GOT3 (cell line): ENCODE measurements at regions not wholly inside any gene's neighbourhood (a gene's known extent, or its start where the extent isn't known, plus 50 kb on each side); places are given as distances from the start of the nearest gene placed in this dataset.

Experiments
- DNase-seq: peaks from one replicate; lab custom pipeline; 2025; ENCODE audit warnings: mixed read lengths; lab: John Stamatoyannopoulos, UW

DNA sequence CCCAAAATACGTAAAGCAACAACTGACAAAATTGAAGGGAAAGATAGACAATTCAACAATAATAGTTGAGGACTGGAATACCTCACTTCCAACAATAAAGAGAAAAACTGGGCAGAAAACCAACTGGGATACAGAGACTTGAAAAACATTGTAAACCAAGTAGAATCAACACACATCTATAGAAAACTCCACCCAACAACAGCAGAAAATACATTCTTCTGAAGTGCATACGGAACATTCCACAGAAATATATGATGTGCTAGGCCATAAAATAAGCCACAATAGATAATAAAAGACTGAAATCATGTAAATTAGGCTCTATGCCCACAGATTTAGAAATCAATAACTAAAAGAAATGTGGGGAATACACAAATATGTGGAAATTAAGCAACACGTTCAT, 98.4 kb upstream of the THBS1 start:
- no peak for DNase-seq

DNA sequence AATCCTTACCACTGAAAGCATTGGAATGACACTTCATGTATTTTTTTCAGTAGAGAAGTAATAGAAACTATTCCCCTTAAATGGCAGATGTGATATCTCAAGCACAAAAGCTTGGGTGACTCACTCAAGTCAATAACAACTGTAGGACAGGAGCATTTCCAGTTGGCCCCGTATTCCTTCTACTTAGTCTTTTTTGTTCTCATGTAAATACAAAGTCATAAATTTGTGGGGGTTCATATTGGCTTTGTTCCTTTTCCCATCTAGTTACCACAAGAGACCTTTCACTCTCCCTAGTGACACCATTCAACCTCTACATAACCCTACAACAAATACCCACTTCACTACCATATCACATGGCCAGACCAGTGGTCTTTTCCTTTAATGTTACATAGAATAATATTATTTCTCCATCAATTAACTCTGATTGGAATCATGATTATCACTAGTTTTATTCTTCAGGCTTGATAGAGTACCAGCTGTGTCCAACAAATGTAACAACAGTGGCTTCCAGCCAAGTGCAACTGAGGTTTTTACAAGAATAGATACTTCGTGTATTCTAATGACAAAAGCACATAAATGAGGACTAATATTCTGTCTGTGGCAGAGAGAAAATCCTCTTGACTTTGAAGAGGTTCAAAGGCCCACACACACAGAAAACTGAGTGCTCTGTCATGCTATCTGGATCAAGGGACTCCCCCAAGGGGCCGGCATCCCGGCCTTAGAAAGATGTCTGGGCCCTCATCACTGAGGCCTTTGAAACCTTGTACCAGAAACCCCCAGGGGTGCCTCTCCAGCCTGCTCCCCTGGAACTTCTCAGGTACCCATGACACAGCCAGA, 94.0 kb upstream of the THBS1 start:
- DNase-seq = no peak

DNA sequence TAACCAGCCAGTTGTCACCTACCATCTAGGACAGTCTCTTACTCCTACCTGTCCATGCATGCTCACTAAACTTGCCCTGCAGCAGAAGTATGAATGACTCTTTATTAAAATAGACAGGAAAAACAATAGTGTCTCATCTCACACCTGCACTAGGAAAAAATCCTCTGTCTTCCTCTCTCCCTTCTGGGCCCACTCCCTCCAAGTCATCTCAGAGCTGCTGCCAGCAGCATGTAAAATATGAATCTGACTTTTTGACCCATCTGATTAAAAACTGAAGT, 93.5 kb upstream of the THBS1 start:
- no peak for DNase-seq

DNA sequence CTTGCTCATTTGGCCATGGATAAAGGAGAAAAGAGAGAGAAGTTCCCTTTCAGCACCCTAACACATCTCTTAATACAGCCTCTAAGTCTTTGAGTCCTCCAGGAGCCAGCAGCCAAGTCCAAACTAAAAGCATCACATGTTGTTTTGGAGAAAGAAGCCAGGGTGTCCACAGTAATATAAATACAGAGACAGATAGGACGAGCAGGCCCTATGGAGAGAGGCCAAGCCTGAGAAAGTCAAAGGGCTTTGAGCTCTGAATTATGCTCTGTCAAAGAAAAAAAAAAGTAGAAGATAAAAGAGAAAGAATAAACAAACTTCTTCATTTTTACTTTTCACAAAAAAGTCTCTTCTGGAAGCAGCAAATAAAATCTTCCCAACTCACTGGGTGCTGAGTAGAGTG, 92.4 kb upstream of the THBS1 start:
- no peak for DNase-seq

DNA sequence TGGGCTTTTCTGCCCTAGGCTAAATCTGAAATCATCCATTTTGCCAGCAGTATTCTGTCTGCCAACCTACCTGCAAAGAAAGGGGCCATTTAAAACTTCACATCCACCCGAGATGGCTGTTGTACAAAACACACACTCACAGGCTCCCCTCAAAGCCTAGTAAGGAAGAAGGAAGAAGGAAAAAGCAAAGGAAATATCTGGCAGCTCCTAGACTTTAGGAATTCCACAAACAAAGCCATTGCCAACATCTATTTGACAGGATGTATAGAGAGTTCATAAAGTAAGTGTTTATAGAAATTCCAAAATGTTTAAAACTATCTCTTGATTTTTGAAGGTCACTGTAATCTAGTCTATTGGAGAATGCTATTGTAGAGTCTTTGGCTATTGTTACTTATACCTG, 91.9 kb upstream of the THBS1 start:
- no peak for DNase-seq

DNA sequence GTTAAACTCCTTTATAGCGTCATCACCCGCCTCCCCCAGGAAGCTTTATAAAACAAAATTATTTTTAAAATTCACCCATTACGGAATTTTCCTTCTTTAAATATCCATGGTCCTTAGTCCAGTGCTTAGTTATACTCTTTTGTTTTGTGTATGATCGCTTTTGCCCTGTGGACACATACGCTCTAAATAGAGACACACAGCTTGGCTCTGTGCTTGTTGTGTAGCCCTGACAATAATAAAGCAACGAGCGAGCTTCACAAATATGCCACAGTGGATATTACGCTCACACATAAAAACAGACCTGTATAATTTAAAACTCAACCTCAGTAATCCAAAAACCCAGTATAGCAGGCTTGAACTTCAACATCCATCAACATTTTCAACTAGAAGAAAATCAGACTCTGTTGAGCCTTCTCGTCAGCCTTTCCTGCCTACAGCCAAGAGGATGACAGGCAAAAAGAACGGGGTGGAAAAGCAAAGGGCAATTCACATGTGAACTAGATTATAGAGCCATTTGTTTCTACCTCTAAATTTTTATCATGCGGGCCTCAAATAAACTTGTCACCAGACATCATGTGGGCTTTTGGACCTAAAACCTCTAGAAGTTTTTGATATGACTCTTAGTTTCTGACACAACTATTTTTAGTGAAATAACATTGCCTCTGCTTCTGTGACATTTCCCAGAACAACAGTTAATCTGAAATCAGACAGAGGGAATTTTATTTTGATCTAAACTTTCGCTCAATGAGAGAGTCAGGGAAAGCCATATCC, 89.6 kb upstream of the THBS1 start:
- DNase-seq = no peak

DNA sequence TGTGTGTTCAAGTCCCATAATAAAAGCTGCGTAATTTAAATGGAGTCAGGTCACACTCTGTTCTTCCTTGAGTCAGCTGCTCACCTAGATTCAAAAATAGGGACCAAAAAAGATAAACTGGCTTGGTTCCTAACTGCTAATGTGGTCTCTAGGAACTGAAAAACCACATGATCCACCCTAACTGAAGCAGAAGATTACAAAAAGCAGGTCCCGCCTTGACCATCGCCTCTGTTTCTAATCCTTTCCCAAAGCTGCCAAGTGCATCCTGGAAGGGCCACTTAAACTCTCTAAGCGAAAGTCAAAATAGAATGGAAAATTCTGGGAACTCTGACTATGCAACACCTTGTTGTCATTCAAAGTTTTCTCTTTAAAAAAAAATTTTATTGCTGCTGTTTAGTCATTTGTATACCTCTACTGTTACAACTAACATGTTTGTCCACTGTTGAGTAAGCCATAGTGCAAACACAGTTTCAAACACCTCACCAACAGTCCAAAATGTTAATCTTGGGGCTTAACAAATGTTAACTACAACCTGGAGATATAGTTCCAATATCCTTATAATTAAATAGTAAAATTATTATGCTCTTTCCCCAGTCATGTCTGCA, 88.9 kb upstream of the THBS1 start:
- DNase-seq = no peak

DNA sequence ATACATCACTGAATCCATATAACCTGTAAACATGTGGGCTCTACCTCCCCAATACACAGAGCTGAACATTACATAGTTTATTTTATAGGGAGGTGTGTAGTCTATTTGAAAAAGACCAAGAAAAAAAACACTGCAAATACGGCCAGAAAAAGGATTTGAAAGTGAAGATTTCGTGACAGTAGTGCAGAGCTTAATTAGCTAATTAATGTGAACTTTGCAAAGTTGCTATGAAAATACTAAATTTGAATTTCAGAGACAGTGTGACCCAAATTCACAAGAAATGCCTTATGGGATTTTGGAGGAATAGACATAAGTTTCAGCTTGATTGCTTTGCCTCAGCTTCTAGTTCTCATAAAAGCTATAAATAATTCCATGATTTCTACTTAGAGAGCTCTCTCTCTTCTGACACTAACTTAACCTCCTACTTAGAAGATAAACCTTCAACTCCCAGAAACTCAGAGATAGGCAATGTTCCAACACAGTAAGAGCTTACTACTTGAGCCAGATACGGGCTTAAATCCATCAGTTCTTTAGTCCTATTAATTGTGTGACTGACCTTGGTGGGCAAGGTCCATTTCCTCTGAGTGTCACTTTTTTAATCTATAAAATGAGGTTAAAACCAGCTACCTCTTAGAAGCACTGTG, 87.3 kb upstream of the THBS1 start:
- DNase-seq = no peak

DNA sequence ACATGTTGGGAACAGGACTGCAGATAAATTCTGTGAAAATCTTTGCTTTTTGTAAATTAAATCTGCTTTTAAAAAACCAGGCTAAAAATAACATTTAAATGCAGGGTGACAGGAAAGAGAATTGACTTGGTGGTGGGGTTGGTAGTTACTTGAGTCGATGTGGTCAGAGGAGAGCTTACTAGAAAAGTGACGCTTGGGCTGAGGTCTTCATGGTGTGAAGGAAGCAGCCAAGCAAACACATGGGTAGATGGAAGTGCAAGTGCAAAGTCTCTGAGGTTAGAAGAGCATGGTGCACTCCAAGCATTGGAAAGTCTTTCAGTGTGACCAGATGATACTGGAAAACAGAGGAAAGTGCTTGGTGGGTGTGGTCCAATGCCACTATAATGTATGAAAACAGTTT, 86.4 kb upstream of the THBS1 start:
- no peak for DNase-seq

DNA sequence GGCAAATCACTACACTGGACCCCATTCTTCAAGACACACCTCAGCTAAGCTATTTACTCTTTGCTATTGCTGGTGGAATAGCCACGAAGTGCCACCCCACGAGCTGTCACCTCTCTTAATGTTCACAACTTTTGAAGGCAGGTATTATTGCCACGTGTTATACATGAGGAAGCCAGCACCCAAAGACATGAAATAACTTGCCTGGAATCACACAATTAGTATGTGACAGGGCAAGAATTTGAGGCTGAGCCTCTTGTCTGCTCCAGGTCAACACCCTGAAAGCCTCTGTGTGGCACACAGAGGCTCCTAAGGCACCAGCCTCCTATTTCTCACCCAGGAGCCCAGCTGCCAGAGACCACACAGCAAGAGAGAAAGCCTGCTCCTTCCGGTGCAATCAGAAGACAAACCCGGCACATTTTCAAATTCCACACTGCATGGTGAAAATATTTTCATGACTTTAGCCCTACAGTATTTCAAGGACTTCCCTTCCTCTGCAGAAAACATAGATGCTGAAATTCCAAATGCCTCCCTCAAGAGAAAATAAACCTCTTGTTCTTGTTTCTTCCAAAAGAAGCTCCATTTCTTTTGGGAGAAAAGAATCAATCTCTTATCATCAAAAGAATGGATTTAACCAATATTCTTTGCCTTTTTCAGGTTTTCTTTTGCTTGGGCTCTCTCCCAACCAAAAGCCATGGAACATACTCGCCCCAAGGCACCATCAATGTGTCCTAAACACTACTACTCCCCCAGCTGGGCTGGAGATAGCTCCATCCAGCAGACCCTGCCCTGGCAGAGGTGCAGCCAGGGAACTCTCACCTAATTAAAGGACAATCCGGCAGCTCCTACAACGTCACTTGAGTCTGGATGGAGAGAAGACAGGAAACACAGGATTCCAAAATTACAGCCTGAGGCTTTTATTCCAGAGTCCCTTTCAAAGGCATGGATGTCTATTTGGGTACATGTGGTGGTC, 84.7 kb upstream of the THBS1 start:
- DNase-seq = no peak

DNA sequence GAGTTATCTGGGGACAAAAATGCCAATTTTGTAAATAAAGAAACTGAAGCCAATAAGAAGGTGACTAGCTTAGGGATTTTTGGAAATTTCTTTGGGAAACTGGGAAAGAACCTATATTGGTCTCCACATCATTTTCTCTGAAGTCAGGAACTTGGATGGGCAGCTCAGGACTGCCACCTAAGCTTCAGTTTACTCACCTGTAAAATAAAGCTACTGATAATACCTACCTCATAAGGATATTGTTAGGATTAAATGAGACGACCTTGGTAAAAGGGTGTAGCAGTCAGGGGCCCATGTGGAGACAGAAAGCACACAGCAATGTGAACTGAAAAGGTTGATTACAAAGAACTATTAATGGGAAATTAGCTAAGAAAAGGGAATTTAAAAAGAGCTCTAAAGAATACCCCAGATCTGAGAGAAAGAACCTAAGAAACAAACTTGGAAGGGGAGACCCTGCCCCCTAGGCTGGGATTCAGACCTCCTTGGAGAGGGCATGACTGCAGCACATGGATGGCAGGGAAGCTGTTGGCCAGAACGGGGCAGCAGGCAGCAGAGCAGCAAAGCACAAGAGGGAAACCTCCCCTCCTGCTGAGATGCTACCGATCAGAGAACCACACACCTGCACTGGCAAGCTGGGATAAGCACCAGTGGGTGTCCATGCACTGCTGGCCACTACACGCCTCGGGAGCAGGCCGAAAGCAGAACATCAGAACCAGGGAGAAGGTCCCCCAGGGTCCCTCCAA, 83.7 kb upstream of the THBS1 start:
- no peak for DNase-seq

DNA sequence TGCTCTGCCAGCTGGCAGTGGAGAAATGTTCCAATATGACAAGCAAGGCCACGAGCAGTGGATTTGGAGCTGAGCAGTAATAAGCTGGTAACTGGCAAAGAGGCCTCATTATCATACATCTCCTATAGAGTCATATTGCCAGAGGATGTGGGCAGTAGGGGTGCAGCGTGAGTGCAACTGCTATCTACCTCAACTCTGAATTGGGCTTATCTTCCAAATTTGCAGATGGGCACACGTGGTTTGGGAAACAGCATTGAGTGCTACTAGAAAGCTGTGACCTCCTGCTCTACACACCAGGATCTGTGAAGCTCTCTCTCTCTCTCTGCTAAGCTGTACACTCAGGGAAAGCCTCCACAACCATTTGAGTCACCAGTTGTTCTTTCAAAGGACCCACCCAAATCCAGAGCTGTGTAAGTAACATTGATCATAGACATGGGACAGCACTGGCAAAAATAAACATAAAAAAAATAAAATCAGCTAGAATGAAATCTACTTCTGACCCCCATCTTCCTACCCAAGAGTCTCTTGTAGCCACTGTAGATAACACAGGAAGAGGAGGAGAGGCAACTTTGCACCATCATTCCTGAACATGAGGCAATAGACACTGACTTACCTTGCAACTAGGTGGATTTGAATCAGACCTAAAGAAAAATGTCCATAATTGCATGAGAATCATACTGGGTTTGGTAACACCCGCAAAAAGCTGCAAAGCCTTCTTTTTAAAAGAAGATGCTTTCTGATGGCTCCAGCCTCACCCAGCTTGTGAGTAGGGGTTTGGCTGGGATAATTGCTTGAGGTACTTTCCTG, 82.9 kb upstream of the THBS1 start:
- DNase-seq = no peak

DNA sequence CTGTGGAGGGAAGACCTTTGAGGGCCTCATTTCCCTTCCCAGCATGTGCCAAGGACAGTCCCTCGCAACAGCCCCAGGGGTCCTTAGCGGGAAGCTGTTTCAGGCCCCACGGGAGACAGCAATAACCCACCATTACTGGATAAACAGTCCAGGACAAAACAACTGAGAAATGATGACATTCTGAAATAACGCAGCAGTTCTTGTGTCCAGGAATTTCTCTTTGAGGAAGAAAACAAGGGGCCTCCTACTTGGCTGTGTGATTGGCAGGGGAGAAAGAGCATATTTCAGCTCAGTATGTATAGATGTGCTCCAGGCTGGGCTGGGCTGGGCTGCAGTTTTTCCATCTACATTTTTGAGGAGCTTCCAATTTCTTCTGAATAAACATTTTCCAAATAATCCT, 82.2 kb upstream of the THBS1 start:
- DNase-seq = no peak

DNA sequence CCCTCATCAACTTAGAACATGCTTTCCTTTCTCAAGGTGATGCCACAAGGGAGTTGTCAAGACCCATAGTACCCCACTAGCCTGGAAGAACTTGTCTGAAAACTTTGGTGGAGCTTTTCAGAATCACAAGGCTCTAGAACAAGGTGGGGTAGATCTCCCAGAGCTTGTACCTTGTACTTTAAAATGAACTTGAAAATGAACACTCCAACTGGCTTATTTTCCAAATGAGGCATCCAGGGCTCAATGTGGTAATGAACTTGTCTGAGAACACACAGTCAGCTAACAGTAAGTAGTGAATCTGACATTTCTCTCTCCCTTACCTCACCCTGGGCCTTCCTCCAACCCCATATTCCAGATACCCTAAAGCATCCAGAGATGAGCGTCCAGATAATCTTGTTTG, 81.8 kb upstream of the THBS1 start:
- DNase-seq = no peak

DNA sequence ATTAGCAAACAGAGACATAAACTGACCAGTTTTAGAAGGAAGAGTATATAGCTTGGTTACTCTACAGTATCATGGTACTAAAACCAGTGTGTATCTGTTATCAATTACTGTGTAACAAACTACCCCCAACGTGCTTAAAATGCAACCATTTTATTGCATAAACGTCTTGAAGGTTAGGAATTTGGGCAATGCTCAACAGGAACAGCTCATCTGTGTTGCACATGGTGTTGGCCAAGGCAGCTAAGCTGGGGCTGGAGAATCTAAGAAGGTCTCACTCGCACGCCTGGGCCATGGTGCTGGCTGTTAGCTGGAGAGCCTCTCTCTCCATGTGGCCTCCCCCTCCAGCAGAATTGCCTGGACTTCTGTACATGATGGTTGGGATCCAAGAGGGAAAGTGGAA, 81.2 kb upstream of the THBS1 start:
- DNase-seq = no peak

DNA sequence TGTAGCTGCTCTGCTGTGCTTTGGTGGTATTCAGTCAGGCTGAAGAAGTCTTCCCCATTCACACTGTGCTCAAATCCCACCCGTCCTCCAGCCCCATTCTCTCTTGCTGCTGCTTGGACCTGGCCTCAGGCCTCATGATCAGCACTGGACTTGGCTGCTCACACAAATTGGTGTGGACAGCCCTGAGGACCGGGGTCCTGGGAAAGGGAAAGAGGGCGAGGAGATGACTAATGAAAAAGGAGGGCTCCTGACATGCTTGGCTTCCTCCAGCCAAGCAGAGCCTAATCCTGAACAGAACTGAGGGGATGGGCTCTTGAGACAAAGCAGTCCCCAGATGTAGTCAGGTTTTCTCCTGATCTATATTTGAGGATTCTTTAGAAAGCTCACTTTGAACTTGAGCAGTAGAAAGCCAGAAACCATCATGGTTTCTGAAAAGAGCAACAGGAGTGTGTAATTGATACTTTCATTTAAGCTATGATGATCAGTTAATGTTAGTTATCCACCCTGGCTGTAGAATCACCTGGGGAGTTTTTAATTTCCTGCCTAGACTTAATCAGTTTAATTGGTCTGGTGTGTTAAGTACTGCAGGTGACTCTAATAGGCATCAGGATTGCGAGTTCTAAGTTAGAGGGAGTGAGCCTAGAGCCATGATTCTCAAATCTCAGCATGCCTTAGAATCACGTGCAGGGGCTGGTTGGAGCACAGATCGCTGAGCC, 79.4 kb upstream of the THBS1 start:
- DNase-seq = no peak

DNA sequence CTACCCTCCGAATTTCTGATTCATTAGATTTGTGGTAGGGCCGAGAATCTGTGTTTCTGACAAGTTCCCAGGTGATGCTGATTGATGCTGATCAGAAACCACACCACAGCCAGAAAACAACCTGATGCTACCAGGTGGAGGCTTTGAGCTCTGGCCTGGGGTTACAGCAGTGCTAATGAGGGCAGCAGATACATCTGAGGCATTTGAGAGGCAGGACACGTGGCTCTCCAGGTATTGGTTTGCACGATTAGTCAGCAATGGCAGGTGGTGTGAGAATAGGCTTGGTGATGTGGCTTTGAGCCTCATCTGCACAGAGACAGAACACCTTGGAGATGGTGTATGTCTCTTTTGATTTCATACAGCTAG, 78.8 kb upstream of the THBS1 start:
- no peak for DNase-seq

DNA sequence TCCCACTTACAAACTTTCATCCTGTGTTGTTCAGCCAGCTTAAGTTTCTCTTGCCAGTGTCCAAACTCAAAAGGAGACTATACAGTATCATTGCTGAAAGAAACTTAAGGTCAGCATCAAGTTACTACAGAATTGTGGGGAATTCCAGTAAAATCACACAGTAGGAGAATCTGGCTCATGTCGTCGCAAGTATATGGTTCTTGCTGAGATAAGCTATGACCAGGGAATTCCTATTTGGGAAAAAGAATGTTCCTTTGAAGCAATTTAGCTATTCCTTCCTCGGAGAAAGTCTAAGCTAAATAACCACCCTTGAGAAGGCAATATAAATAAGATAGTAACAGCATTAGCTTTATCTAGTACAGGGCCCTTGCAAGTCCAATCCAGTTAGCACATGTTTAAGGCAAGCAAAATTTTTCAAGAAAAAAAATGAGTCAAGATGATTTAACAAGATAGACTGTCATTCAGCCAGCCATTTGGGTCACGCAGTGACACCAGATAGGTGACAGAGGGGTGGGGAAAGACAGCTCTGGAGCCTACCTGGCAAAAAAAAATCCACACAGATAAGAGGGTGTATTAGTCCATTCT, 78.2 kb upstream of the THBS1 start:
- no peak for DNase-seq

DNA sequence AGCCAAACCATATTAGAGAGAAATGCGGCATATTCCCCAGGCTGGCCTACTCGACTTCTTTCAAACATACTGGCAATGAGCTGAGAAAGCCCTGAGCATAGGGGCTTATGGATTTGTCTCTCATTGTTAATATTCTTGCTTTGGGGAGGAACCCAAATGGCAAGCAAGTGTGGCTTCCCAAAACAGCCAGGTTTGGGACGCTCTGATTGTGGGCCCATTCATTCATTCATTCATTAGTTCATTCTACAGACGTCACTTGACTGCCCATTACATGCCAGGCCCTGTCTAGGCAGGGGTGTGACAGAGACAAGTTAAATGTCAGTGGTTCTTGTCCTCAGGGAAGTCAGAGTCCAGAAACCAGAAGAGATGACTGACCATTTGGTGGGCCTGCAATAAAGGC, 77.4 kb upstream of the THBS1 start:
- no peak for DNase-seq
